DMS53 treated with DMSO at 0.1 percent for 48 hours (cell line): ENCODE measurements at regions not wholly inside any gene's neighbourhood (a gene's known extent, or its start where the extent isn't known, plus 50 kb on each side); places are given as distances from the start of the nearest gene placed in this dataset.
"Not testable (repeated sequence)": the region's sequence is repeated elsewhere in the genome, so short reads cannot be mapped to it uniquely, and the experiment has no call there.

Source experiments
- DNase-seq: peaks from one replicate; lab custom pipeline; 2025; ENCODE audit not compliant: unreplicated experiment; lab: John Stamatoyannopoulos, UW

- DNase-seq, result no peak
Measured at GRCh38 chr3:76311941-76312340, 526.6 kb upstream of the ZNF717 start.

- DNase-seq, result not testable (repeated sequence)
Measured at GRCh38 chr3:76315906-76316305, 530.6 kb upstream of the ZNF717 start.

GRCh38 chr3:76321614-76322013 lies 536.3 kb upstream of the ZNF717 start:
- DNase-seq, result no peak

GRCh38 chr3:76324101-76324500 lies 538.8 kb upstream of the ZNF717 start:
- DNase-seq, result no peak

GRCh38 chr3:76345878-76346277 lies 560.5 kb upstream of the ZNF717 start:
- DNase-seq, result no peak

- no peak for DNase-seq
Measured at GRCh38 chr3:76346690-76347089, 561.3 kb upstream of the ZNF717 start.

GRCh38 chr3:76349715-76350480 lies 564.5 kb upstream of the ZNF717 start:
- no peak for DNase-seq

- no peak for DNase-seq
Measured at GRCh38 chr3:76352051-76352450, 566.7 kb upstream of the ZNF717 start.

- no peak for DNase-seq
Measured at GRCh38 chr3:76352511-76353284, 567.3 kb upstream of the ZNF717 start.

- DNase-seq, result no peak
Measured at GRCh38 chr3:76353683-76354082, 568.3 kb upstream of the ZNF717 start.

GRCh38 chr3:76361010-76361409 lies 575.7 kb upstream of the ZNF717 start:
- DNase-seq, result no peak

- DNase-seq, result no peak
Measured at GRCh38 chr3:76362643-76363042, 577.3 kb upstream of the ZNF717 start.

GRCh38 chr3:76365275-76365674 lies 579.9 kb upstream of the ZNF717 start:
- no peak for DNase-seq

- DNase-seq, result no peak
Measured at GRCh38 chr3:76367281-76367680, 581.9 kb upstream of the ZNF717 start.

GRCh38 chr3:76369170-76369569 lies 583.8 kb upstream of the ZNF717 start:
- no peak for DNase-seq

- DNase-seq, result no peak
Measured at GRCh38 chr3:76370749-76371520, 585.6 kb upstream of the ZNF717 start.

GRCh38 chr3:76372497-76372896 lies 587.1 kb upstream of the ZNF717 start:
- DNase-seq, result peak; percentile 27

GRCh38 chr3:76377074-76377473 lies 591.7 kb upstream of the ZNF717 start:
- no peak for DNase-seq

GRCh38 chr3:76378789-76379188 lies 593.4 kb upstream of the ZNF717 start:
- DNase-seq, result no peak

- no peak for DNase-seq
Measured at GRCh38 chr3:76383781-76384180, 598.4 kb upstream of the ZNF717 start.

GRCh38 chr3:76387000-76387399 lies 601.7 kb upstream of the ZNF717 start:
- no peak for DNase-seq

- no peak for DNase-seq
Measured at GRCh38 chr3:76400141-76400540, 614.8 kb upstream of the ZNF717 start.
